Head of caudate nucleus (tissue), 42 donors: ENCODE measurements at regions not wholly inside any gene's neighbourhood (a gene's known extent, or its start where the extent isn't known, plus 50 kb on each side); places are given as distances from the start of the nearest gene placed in this dataset.

Experiments used
- DNase-seq, 42 donors: peaks; one replicate each; pipeline versions ENCODE4 v3.0.0 to v3.0.0-alpha.2; 2020 to 2021; ENCODE audit warnings: mixed read lengths in 7 of 42
- intact Hi-C: fragments of 100-400 bp; cut with DNase I; formaldehyde crosslinking; loops from one replicate; pipeline ENCODE4 v1.15.0; 2022

GRCh38 chr5:61673007-61673735 is 341.1 kb downstream of the ZSWIM6 start:
- peak in 11 of 42 donors; percentile 14 to 78 (median 46) for DNase-seq
- intact Hi-C loops = no loop called here

DNA sequence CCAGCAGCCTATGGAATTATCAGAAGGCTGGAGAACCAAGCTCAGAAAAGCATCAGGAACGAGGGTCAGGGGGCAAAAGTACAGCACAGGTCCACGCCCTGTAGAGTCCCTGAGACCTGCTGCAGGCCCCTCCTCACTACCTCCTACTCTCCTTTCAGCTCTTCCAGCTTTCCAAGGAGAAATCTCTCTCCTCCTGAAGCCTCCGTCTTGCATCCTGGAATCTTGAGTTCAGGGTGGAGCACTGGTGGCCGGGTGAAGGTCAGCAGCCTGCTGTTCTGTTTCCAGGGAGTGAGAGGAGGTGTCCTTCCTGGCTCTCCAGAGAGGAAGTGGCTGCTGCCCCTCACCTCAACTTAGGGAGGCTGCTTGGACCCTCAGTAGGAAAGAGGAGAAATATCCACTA is 342.3 kb downstream of the ZSWIM6 start:
- intact Hi-C loops = no loop called here
- DNase-seq = no peak

DNA sequence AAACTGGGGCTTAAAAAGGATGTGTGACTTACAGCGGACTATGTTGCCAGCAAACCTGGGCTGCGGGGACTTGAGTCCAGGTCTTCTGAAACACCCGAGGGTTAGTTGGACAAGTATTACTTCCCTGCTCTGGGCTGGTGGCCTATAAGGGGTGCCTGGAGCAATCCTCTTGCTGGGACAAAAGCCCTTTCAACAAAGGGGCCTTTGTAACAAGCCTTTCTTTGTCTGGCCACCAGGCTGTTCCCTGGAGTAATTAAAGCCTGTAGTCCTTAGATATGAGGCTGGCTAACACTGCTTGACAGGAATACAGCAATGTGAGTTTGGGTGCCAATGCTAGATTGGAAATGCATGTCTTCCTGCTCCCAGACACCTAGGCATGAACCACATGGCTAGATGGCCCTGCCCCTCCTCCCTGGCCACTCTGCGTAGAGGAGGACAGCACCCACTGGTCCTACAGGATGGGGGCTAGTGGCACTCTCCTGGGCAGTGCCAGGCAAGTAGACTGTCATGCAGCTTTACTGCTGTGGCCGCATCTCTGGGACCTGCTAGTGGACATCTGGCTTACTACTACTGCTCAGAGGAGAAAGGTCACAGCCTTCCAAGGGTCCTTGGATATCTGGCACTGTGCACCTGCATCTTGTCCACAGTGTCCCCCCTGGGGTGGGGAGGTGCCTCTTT is 343.1 kb downstream of the ZSWIM6 start:
- DNase-seq = peak in 38 of 42 donors; percentile 20 to 85 (median 64)
- intact Hi-C loops = no loop called here

DNA sequence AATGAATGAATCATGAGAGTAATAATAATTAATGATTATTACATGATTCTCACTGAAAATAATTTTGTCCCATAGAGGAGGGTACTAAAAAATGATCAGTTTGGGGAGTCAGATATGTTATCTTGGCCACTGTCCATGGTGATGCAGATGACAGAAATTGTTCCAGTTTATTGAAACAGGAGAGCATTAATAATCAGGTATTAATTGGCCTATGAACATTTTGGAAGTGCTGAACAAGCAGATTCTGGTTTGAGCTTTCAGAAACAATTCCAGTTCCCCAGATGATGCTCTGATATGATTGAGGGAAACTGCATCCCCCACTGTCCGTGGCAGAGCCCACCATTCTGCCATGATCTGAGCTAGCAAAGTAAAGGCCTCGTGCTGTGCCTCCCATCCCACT is 345.2 kb downstream of the ZSWIM6 start:
- intact Hi-C loops = no loop called here
- DNase-seq = no peak

GRCh38 chr5:61678966-61679365 is 346.9 kb downstream of the ZSWIM6 start:
- no peak for DNase-seq
- intact Hi-C loops = no loop called here

DNA sequence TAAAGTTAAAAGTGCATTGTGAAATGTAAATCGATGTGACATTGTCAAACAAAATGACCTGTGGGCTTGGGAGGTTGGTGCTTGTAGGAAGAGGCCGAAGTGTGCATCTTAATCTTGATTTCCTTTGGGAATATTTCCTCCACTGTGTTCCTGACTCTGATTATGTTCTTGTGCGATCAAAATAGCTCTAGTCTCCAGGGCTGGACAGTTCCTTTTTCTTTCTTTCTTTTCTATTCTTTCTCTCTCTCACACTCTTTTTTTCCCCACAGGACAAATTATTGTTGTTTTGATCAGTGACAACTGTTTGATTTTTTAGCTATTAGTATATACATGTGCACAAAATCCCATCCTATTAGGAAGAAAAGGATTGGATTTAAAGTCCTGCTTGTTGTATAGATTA is 347.5 kb downstream of the ZSWIM6 start:
- intact Hi-C loops = no loop called here
- DNase-seq = no peak

DNA sequence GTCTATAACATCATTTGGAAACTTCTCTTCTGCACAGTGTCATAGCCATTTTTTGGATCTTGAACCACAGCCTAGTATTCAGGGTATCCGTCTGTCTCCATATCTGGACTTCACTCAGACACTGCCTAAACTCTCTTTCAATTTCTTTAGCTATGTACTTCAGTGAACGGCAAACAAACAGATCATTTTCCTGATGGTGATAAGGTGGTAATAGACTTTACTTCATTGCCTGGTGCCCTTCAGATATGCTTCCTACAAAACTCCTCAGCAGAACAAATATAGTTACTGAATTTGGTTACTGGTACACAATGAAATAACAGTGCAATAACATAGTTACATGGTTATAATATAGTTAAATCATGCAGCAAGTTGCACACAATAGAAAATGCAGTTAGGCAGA is 348.2 kb downstream of the ZSWIM6 start:
- DNase-seq = no peak
- intact Hi-C loops = no loop called here

DNA sequence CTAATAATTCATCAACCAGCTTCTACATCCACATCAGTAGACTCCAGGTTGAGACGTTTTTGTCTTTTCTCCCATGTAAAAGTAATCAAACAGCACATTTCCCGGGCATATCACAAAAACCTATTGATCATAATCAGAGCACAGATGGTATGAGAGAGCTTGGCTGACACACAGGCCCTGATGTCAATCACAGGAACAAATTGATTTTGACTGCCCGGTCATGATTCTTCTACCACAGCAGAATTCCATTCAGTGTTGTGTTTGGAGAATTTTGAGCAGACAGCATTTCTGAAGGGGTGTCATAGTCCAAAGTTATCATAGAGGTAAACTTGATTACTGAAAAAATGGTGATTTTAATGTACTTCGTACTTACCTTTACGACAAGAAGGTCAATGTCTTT is 351.1 kb downstream of the ZSWIM6 start:
- intact Hi-C loops = no loop called here
- no peak for DNase-seq

DNA sequence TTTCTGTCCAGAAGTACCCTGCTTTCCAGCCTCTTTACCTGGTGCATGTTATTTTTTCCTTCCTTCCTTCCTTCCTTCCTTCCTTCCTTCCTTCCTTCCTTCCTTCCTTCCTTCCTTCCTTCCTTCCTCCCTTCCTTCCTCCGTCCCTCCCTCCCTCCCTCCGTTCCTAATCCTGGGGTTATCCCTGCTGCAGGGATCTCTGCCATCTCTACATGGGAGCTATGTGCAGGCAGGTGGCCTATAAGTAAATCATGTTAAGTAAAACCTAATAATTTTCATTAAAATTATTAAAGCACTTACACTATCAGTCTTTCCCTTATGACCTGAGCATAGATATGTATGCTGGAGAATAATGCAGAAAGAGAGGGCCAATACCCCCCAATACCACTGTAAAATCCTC is 351.9 kb downstream of the ZSWIM6 start:
- no peak for DNase-seq
- intact Hi-C loops = no loop called here

DNA sequence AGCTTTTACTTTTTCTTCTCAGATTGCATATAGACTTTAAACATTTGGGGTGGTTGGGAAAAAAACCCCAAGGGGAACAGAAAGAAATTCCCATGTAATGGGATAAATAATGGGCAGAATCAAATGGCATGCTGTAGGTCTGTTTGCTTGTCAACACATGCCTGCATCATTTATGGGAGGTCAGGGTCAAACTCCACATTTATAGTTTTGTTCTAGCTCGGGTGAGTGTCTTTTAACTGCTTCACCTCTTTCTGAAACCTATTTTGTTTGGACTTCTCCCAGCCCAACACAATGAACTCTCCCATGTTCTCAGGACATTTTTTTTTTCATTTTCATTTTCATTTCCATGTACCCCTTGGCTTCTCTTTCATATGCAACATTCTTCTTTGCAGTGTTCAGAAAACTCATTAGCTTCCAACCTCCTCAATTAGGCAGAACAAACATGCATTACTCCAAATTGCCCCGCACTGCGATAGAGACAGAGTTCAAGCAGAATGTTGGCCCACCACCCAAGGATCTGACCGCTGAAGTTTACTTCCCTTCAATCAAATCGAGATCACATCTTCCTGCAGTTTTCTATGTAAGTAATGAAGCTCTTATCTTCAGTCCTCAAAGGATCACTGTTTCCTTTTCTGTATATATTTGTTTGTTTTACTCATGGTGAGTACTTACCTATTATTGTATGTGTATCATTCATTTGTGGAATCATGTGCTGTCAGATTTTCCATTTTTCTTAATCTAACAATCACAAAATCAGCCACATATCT is 354.6 kb downstream of the ZSWIM6 start:
- intact Hi-C loops = no loop called here
- no peak for DNase-seq

GRCh38 chr5:61687371-61687770 is 355.3 kb downstream of the ZSWIM6 start:
- DNase-seq = peak in 6 of 42 donors; percentile 7 to 54 (median 28)

GRCh38 chr5:61689153-61689846 is 357.2 kb downstream of the ZSWIM6 start:
- DNase-seq = no peak
- intact Hi-C loops = no loop called here

More at GRCh38 chr5:61687371-61687770, 355.3 kb downstream of the ZSWIM6 start:
- intact Hi-C loops = no loop called here

DNA sequence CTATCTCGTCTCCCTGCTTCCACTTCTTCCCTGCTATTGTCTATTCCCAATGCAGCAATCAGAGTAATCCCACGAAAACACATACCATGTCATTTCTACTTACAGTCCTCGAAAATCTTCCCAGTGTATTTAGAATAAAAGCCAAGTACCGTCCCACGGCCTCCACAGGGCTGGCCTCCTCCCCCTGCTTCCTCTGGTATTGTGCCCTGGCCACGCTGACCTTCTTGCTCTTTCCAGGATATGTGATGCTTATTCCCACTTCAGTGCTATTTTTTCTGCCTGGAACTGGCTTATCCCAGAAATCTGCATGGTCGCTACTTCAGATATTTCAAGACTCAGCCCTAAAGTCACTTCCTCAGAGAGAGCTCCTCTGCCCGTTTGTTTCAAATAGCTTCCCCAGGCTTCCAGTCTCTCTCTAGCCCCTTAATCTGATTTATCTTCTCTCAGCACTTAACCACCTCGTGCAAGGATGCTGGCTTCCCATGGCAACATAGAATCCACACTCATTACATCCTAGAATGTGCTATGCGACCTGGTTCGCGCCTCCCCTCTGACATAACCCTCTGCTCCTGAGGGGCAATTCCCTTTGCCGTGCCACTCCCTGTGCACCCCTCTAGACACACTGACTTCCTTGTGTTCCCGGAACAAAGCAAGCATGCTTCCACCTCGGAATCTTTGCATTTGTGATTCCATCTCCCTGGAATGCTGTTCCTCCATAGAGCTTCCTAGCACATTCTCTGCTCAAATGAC is 365.9 kb downstream of the ZSWIM6 start:
- intact Hi-C loops = no loop called here
- no peak for DNase-seq

DNA sequence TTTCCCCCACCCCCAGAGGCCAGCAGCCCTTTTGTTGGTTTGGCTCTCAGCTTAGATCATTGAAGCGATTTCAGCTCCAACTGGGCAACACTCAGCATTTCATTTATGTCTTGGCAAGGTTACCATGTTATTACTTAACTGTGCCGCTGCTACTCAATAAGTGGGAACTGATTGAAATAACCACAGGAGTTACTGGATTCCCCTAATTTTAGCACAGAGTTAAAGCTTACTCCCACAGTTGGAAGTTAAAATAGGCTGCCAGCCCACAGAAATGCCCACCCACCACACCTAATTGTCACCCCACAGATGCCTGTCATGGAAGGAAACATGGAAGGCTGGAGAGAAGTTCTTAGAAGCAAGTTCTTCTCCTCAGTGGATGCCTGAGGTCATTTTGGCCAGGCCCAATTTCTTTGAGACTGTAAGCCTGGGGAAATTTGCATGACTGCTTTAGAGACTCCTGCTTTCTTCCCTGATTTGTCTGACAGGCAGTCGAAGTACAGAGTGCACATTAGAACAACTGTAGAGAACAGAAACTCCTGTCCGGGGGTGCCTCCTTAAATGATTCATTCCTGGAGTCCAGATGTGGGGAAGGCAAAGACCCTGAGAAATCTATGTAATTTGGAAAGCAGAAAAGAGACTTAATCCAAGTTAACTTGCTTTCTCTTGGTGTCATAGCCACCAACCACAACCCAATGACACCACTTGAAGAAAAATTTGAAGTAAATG is 370.0 kb downstream of the ZSWIM6 start:
- intact Hi-C loops = no loop called here
- peak in 37 of 42 donors; percentile 23 to 88 (median 51) for DNase-seq

GRCh38 chr5:61702784-61703183 is 370.7 kb downstream of the ZSWIM6 start:
- intact Hi-C loops = no loop called here
- no peak for DNase-seq

GRCh38 chr5:61704289-61704688 is 372.2 kb downstream of the ZSWIM6 start:
- no peak for DNase-seq
- intact Hi-C loops = no loop called here

DNA sequence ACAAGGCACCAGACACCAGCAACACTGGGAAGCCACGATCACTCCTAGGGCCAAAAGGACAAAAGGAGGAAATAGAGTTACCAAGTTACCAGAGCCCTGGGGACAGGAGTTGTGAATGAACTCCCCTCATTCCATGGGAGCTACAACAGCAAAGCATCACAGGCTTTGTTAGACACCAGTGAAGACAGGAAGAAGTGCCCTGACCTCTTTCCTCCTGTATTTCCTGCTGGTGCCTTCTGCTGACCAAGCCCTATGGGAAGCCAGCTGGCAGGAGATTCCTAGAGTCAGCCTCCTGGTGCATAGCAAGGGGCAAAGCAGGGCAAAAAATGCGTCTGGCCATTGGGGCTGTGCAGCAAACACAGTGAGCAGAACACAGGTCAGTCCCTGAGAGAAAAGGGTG is 374.7 kb downstream of the ZSWIM6 start:
- intact Hi-C loops = no loop called here
- DNase-seq = no peak

DNA sequence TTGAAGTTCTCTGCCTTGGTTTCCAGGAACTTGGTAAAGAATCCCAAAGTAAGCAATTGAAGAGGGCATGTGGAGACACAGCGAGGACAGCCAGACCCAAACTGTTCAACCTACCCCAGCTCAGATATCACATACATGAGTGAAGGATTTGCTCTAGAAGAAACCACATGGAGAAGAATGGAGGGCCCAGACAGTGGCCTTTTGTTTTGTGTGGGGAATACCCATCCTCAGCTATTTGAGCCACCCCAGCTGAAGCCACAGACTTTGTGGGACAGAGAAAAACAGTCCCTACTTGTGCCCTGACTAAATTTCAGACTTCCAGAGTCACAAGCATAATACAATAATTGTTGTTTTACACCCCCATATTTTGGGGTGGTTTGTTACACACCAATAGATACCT is 387.1 kb downstream of the ZSWIM6 start:
- DNase-seq = peak in 2 of 42 donors; percentile 9 to 28
- intact Hi-C loops = no loop called here
